HCT116 (cell line): ENCODE measurements at regions not wholly inside any gene's neighbourhood (a gene's known extent, or its start where the extent isn't known, plus 50 kb on each side); places are given as distances from the start of the nearest gene placed in this dataset.

Experiments
- ATAC-seq: fragments of 200-7000 bp; cut with Tn5 transposase; 2 replicates; pipeline ENCODE4 v1.9.1; 2020; ENCODE audit warnings: mild to moderate bottlenecking, moderate library complexity
- BruUV-seq: library from RNA; stranded (reverse); fragments of 400-500 nt; replicated peaks from 2 replicates; lab custom pipeline; 2021; lab: Mats Ljungman, UMichigan
- CTCF ChIA-PET: fragments of 300-600 bp; sonication (Branson Sonifier 250); formaldehyde crosslinking; loops from one replicate; lab custom pipeline; 2021; ENCODE audit warnings: antibody characterized with exemption; lab: Charles Lee
- POLR2A ChIA-PET: fragments of 300-600, 350-600 bp; sonication (Branson Sonifier 250); formaldehyde crosslinking; loops from one replicate; lab custom pipeline; 2021; ENCODE audit warnings: antibody characterized with exemption; lab: Charles Lee
- RAD21 ChIA-PET, 2 experiments: fragments of 300-600 bp; sonication (Branson Sonifier 250); formaldehyde crosslinking; loops; one replicate each; lab custom pipeline; 2023; ENCODE audit warnings: low total read pairs in 2 of 2; ENCODE audit not compliant: uncharacterized antibody in 2 of 2, unreplicated experiment in 2 of 2, low non-redundant PET in 1 of 2; lab: Charles Lee
- DNase-seq: peaks from one replicate; pipeline ENCODE4 v3.0.0-alpha.2; 2010; ENCODE audit warnings: low read depth, low spot score
- H2AFZ ChIP-seq: fragments of 200-600 bp; shearing (Covaris generic), sonication (generic); 2 replicates; pipeline ENCODE4 v1.6.1; 2017; ENCODE audit warnings: low read depth, mixed run types, mixed read lengths, antibody characterized with exemption, low read length; ENCODE audit not compliant: poor library complexity, severe bottlenecking
- H3K27ac ChIP-seq: 2 replicates; pipeline ENCODE4 v1.5.1; 2012; ENCODE audit warnings: low read depth, low read length
- H3K27me3 ChIP-seq: fragments of 200-600 bp; sonication (generic); 2 replicates; pipeline ENCODE4 v1.6.1; 2016; ENCODE audit warnings: mixed run types, low read length, mixed read lengths; ENCODE audit not compliant: insufficient read depth
- H3K36me3 ChIP-seq, 2 experiments: fragments of 200-500 bp in 1 of 2; fragments of 200-600 bp in 1 of 2; sonication (Bioruptor generic) in 1 of 2; sonication (generic) in 1 of 2; 2 replicates each; pipeline versions ENCODE4 v1.5.1 to v1.6.1; 2014 to 2016; ENCODE audit warnings: low read length in 2 of 2, inconsistent platforms in 1 of 2, mixed read lengths in 1 of 2, mixed run types in 1 of 2; ENCODE audit not compliant: insufficient read depth in 2 of 2, control insufficient read depth in 1 of 2
- H3K4me1 ChIP-seq, 2 experiments: fragments of 200-600 bp in 1 of 2; sonication (generic) in 1 of 2; 2 replicates each; pipeline versions ENCODE4 v1.5.1 to v1.6.1; 2012 to 2017; ENCODE audit warnings: low read length in 2 of 2, inconsistent platforms in 1 of 2, mild to moderate bottlenecking in 1 of 2, mixed read lengths in 1 of 2, mixed run types in 1 of 2, moderate library complexity in 1 of 2; ENCODE audit not compliant: insufficient read depth in 2 of 2, control insufficient read depth in 1 of 2
- H3K4me2 ChIP-seq: fragments of 200-600 bp; sonication (generic); 2 replicates; pipeline ENCODE4 v1.6.1; 2017; ENCODE audit warnings: mixed run types, low read length, mixed read lengths
- H3K4me3 ChIP-seq, 2 experiments: fragments of 200-600 bp in 1 of 2; sonication (generic) in 1 of 2; replicated peaks in 1 of 2; 2 replicates each; pipeline ENCODE4 v1.5.1; 2011 to 2016; ENCODE audit warnings: low read length in 2 of 2, control low read depth in 1 of 2, low read depth in 1 of 2, mild to moderate bottlenecking in 1 of 2, mixed read lengths in 1 of 2, mixed run types in 1 of 2
- H3K79me2 ChIP-seq: fragments of 200-600 bp; sonication (generic); 2 replicates; pipeline ENCODE4 v1.6.1; 2017; ENCODE audit warnings: mild to moderate bottlenecking, mixed run types, low read length, moderate library complexity, mixed read lengths; ENCODE audit not compliant: insufficient read depth
- H3K9ac ChIP-seq: fragments of 200-600 bp; sonication (generic); 2 replicates; pipeline ENCODE4 v1.6.1; 2016; ENCODE audit warnings: low read length, mixed read lengths
- H3K9me2 ChIP-seq: fragments of 200-600 bp; sonication (generic), shearing (Covaris generic); 2 replicates; pipeline ENCODE4 v1.6.1; 2017; ENCODE audit warnings: mixed run types, mild to moderate bottlenecking, moderate library complexity; ENCODE audit not compliant: insufficient read depth
- H3K9me3 ChIP-seq, 2 experiments: fragments of 200-500 bp in 1 of 2; fragments of 200-600 bp in 1 of 2; sonication (Bioruptor generic) in 1 of 2; sonication (generic) in 1 of 2; 2 replicates each; pipeline ENCODE4 v1.6.1; 2014 to 2017; ENCODE audit warnings: low read length in 2 of 2, mixed read lengths in 2 of 2, inconsistent platforms in 1 of 2, low read depth in 1 of 2, mild to moderate bottlenecking in 1 of 2, mixed run types in 1 of 2, moderate library complexity in 1 of 2; ENCODE audit not compliant: control insufficient read depth in 1 of 2, insufficient read depth in 1 of 2
- H4K20me1 ChIP-seq: fragments of 200-600 bp; sonication (generic), shearing (Covaris generic); 2 replicates; pipeline ENCODE4 v1.6.1; 2017; ENCODE audit warnings: mixed run types, mild to moderate bottlenecking, moderate library complexity; ENCODE audit not compliant: insufficient read depth
- CBX3 ChIP-seq: IDR thresholded peaks from 2 replicates; pipeline ENCODE4 v1.6.1; 2012; ENCODE audit warnings: low read depth
- CEBPB ChIP-seq: IDR thresholded peaks from 2 replicates; pipeline ENCODE4 v1.6.1; 2012; ENCODE audit warnings: low read depth
- EGR1 ChIP-seq: IDR thresholded peaks from 2 replicates; pipeline ENCODE4 v1.6.1; 2012; ENCODE audit warnings: low read depth
- ELF1 ChIP-seq: IDR thresholded peaks from 2 replicates; pipeline ENCODE4 v1.6.1; 2012; ENCODE audit warnings: low read depth, borderline replicate concordance
- EZH2phosphoT487 ChIP-seq: fragments of 200-600 bp; IDR thresholded peaks from 2 replicates; pipeline ENCODE4 v1.6.1; 2018; ENCODE audit warnings: antibody characterized with exemption, borderline replicate concordance
- FOSL1 ChIP-seq: IDR thresholded peaks from 2 replicates; pipeline ENCODE4 v1.6.1; 2012; ENCODE audit warnings: low read depth
- POLR2A ChIP-seq: IDR thresholded peaks from 2 replicates; pipeline ENCODE4 v1.7.0; 2011; ENCODE audit warnings: borderline replicate concordance; ENCODE audit not compliant: insufficient read depth, insufficient read length; ENCODE audit errors: extremely low read depth
- POLR2AphosphoS5 ChIP-seq: IDR thresholded peaks from 2 replicates; pipeline ENCODE4 v1.6.1; 2011; ENCODE audit warnings: mild to moderate bottlenecking, low read depth, low read length, moderate library complexity
- RAD21 ChIP-seq: IDR thresholded peaks from 2 replicates; pipeline ENCODE4 v1.6.1; 2012; ENCODE audit warnings: low read depth, mild to moderate bottlenecking
- SIN3A ChIP-seq: IDR thresholded peaks from 2 replicates; pipeline ENCODE4 v1.6.1; 2012; ENCODE audit warnings: low read depth
- SP1 ChIP-seq: IDR thresholded peaks from 2 replicates; pipeline ENCODE4 v1.6.1; 2012; ENCODE audit warnings: low read depth
- SRF ChIP-seq: IDR thresholded peaks from 2 replicates; pipeline ENCODE4 v1.6.1; 2012; ENCODE audit warnings: low read depth
- TCF7L2 ChIP-seq: IDR thresholded peaks from 2 replicates; pipeline ENCODE4 v1.7.0; 2011; ENCODE audit warnings: borderline replicate concordance, inconsistent platforms; ENCODE audit not compliant: insufficient read depth, insufficient read length; ENCODE audit errors: extremely low read depth
- YY1 ChIP-seq: IDR thresholded peaks from 2 replicates; pipeline ENCODE4 v1.6.1; 2011; ENCODE audit warnings: low read length, low read depth, moderate library complexity, mild to moderate bottlenecking; ENCODE audit not compliant: insufficient replicate concordance; ENCODE audit errors: extremely low read depth
- intact Hi-C: fragments of 100-400 bp; cut with micrococcal nuclease; formaldehyde crosslinking; loops from 2 replicates; pipeline ENCODE4 v1.10.0; 2022
- TF ChIP-seq, protein P1 (sequence below), 3 experiments: fragments of 200-600 bp in 1 of 3; sonication (generic) in 1 of 3; IDR thresholded peaks in 2 of 3; conservative IDR thresholded peaks in 1 of 3; 2 replicates each; pipeline ENCODE4 v1.5.1; 2012 to 2017; ENCODE audit warnings: low read depth in 2 of 3, low read length in 2 of 3, antibody characterized with exemption in 1 of 3, borderline replicate concordance in 1 of 3, control low read depth in 1 of 3, mild to moderate bottlenecking in 1 of 3, mixed read lengths in 1 of 3, mixed run types in 1 of 3, moderate library complexity in 1 of 3; ENCODE audit not compliant: insufficient read depth in 1 of 3
- TF ChIP-seq, protein P2 (sequence below): IDR thresholded peaks from 2 replicates; pipeline ENCODE4 v1.6.1; 2012
- TF ChIP-seq, protein P3 (sequence below): IDR thresholded peaks from 2 replicates; pipeline ENCODE4 v1.6.1; 2012; ENCODE audit warnings: low read depth
- TF ChIP-seq, protein P4 (sequence below): IDR thresholded peaks from 2 replicates; pipeline ENCODE4 v1.6.1; 2011; ENCODE audit warnings: mild to moderate bottlenecking, low read length, moderate library complexity; ENCODE audit not compliant: insufficient replicate concordance; ENCODE audit errors: extremely low read depth

DNA sequence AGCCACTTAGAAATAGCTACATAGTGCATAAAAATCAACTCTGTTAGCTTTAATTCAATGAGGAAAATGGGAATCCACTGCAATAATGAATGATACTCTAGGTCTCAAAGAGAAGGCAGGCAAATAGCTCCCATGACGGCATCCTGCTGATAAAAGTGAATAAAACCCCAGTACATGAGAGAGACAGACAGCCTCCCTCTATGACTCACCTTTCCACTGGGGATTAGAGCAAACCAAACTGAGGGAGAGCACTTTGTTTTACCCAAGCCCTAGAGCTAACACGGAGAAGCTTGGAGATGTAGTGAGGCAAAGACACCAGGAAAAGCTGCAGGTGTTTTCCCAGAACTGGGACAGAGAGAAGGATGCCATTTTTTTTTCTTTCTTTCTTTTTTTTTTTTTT, 621.9 kb downstream of the LRRIQ3 start:
- TF ChIP-seq CEBPB (no peak), CBX3 (no peak), YY1 (no peak), TCF7L2 (no peak), POLR2AphosphoS5 (no peak), EZH2phosphoT487 (no peak), EGR1 (no peak), RAD21 (no peak), SP1 (no peak), FOSL1 (no peak), SIN3A (no peak), ELF1 (no peak), POLR2A (no peak), SRF (no peak)
- TF ChIP-seq, protein P1, sequence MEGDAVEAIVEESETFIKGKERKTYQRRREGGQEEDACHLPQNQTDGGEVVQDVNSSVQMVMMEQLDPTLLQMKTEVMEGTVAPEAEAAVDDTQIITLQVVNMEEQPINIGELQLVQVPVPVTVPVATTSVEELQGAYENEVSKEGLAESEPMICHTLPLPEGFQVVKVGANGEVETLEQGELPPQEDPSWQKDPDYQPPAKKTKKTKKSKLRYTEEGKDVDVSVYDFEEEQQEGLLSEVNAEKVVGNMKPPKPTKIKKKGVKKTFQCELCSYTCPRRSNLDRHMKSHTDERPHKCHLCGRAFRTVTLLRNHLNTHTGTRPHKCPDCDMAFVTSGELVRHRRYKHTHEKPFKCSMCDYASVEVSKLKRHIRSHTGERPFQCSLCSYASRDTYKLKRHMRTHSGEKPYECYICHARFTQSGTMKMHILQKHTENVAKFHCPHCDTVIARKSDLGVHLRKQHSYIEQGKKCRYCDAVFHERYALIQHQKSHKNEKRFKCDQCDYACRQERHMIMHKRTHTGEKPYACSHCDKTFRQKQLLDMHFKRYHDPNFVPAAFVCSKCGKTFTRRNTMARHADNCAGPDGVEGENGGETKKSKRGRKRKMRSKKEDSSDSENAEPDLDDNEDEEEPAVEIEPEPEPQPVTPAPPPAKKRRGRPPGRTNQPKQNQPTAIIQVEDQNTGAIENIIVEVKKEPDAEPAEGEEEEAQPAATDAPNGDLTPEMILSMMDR (IDR thresholded peaks at IDR 0.05 in 2 of 3, conservative IDR thresholded peaks at IDR 0.05 in 1 of 3; ENCODE audit: borderline replicate concordance in 1 of 3, insufficient read depth in 1 of 3, low read depth in 2 of 3, low read length in 2 of 3), result no peak
- TF ChIP-seq, protein P2, sequence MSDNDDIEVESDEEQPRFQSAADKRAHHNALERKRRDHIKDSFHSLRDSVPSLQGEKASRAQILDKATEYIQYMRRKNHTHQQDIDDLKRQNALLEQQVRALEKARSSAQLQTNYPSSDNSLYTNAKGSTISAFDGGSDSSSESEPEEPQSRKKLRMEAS, result no peak
- TF ChIP-seq, protein P3, sequence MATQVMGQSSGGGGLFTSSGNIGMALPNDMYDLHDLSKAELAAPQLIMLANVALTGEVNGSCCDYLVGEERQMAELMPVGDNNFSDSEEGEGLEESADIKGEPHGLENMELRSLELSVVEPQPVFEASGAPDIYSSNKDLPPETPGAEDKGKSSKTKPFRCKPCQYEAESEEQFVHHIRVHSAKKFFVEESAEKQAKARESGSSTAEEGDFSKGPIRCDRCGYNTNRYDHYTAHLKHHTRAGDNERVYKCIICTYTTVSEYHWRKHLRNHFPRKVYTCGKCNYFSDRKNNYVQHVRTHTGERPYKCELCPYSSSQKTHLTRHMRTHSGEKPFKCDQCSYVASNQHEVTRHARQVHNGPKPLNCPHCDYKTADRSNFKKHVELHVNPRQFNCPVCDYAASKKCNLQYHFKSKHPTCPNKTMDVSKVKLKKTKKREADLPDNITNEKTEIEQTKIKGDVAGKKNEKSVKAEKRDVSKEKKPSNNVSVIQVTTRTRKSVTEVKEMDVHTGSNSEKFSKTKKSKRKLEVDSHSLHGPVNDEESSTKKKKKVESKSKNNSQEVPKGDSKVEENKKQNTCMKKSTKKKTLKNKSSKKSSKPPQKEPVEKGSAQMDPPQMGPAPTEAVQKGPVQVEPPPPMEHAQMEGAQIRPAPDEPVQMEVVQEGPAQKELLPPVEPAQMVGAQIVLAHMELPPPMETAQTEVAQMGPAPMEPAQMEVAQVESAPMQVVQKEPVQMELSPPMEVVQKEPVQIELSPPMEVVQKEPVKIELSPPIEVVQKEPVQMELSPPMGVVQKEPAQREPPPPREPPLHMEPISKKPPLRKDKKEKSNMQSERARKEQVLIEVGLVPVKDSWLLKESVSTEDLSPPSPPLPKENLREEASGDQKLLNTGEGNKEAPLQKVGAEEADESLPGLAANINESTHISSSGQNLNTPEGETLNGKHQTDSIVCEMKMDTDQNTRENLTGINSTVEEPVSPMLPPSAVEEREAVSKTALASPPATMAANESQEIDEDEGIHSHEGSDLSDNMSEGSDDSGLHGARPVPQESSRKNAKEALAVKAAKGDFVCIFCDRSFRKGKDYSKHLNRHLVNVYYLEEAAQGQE, result no peak
- TF ChIP-seq, protein P4, sequence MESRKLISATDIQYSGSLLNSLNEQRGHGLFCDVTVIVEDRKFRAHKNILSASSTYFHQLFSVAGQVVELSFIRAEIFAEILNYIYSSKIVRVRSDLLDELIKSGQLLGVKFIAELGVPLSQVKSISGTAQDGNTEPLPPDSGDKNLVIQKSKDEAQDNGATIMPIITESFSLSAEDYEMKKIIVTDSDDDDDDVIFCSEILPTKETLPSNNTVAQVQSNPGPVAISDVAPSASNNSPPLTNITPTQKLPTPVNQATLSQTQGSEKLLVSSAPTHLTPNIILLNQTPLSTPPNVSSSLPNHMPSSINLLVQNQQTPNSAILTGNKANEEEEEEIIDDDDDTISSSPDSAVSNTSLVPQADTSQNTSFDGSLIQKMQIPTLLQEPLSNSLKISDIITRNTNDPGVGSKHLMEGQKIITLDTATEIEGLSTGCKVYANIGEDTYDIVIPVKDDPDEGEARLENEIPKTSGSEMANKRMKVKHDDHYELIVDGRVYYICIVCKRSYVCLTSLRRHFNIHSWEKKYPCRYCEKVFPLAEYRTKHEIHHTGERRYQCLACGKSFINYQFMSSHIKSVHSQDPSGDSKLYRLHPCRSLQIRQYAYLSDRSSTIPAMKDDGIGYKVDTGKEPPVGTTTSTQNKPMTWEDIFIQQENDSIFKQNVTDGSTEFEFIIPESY, result no peak
- no peaks in the 10 kb centered on the region for H4K20me1 ChIP-seq
- RAD21 ChIA-PET, result no interaction called here
- DNase-seq, result no peak
- H3K4me3 ChIP-seq, result no peak overlapping the region
- H3K36me3 ChIP-seq, result no peaks in the 10 kb centered on the region
- no peak overlapping the region for H2AFZ ChIP-seq
- H3K4me1 ChIP-seq, result no peaks in the 10 kb centered on the region
- H3K79me2 ChIP-seq, result no peaks in the 10 kb centered on the region
- CTCF ChIA-PET, result no interaction called here
- no peak overlapping the region for H3K9ac ChIP-seq
- POLR2A ChIA-PET, result no interaction called here
- intact Hi-C loops, result no loop called here
- H3K27ac ChIP-seq, result no peak overlapping the region
- ATAC-seq, result no peak
- no peaks in the 10 kb centered on the region for H3K27me3 ChIP-seq
- H3K9me3 ChIP-seq, result peaks cover 10 to 12% of the 10 kb centered on the region in 2 experiments; a peak in 2 of 4 replicates
- no TSS peak for BruUV-seq
- H3K4me2 ChIP-seq, result no peak overlapping the region
- no peaks in the 10 kb centered on the region for H3K9me2 ChIP-seq
